GM10248 (cell line): ENCODE measurements at regions not wholly inside any gene's neighbourhood (a gene's known extent, or its start where the extent isn't known, plus 50 kb on each side); places are given as distances from the start of the nearest gene placed in this dataset.

Experiments
- CTCF ChIA-PET: fragments of 300-600 bp; sonication (Branson Sonifier 250); formaldehyde crosslinking; extraction: SDS; loops from one replicate; lab custom pipeline; 2021; ENCODE audit warnings: antibody characterized with exemption; lab: Yijun Ruan, JAX
- POLR2A ChIA-PET: fragments of 350-650 bp; sonication (Branson Sonifier 250); formaldehyde crosslinking; extraction: SDS; loops from one replicate; lab custom pipeline; 2020; ENCODE audit warnings: antibody characterized with exemption; lab: Yijun Ruan, JAX
- DNase-seq: peaks from one replicate; pipeline ENCODE4 v3.0.0; 2012; ENCODE audit errors: extremely low spot score
- CTCF ChIP-seq: IDR thresholded peaks from 2 replicates; pipeline ENCODE4 v1.5.1; 2012; ENCODE audit warnings: mild to moderate bottlenecking, low read depth; ENCODE audit errors: extremely low read depth, missing control alignments, control extremely low read depth

DNA sequence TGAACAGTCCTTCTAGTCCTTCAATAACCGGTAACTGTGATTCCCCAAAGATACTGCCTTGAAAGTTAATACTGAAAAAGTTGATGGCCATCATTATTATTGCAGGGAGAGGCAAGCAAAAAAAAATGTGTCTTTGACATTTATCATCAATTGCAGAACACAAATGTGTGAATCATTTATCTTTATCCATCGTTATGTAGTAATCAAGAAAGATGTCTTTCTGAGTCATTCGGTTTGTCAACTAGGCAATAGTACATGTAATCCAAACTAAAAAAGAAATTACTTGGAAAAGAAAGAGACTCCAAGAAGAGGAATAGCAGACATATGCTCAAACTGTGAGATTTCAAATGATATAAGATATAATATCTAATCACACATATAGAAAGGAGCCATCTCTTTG is 473.0 kb downstream of the CETN3 start:
- ChIA-PET CTCF (no interaction called here), POLR2A (no interaction called here)
- no peak for DNase-seq
- no peak for TF ChIP-seq CTCF

- CTCF ChIA-PET: no interaction called here
- POLR2A ChIA-PET: no interaction called here
- no peak for DNase-seq
- no peak for TF ChIP-seq CTCF
These were observed 475.5 kb downstream of the CETN3 start for GRCh38 chr5:89934069-89934468.

DNA sequence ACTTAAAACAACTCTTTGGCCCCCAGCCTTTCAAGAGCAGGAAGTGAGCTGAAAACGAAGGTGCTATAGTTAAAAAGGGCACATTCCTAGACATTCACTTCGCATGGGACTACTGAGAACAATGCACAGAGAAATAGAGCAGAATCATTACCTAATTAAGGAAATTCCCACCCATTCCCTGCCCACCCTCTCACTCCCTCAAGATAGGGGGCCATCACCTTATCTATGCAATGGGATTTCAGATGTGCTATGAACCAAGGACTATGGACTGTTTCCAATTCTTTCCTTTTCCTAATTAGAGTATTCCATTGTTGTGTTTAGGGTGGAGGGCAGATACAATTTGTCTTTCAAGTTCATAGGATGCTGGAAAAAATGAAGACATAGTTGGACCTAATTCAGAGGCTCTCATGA is 476.8 kb downstream of the CETN3 start:
- no peak for TF ChIP-seq CTCF
- ChIA-PET POLR2A (no interaction called here), CTCF (interaction anchor here (1.0 kb wide), 1 partner anchor 37 kb away, joined by 3 read pairs; no protein-coding TSS in a partner anchor)
- no peak for DNase-seq

DNA sequence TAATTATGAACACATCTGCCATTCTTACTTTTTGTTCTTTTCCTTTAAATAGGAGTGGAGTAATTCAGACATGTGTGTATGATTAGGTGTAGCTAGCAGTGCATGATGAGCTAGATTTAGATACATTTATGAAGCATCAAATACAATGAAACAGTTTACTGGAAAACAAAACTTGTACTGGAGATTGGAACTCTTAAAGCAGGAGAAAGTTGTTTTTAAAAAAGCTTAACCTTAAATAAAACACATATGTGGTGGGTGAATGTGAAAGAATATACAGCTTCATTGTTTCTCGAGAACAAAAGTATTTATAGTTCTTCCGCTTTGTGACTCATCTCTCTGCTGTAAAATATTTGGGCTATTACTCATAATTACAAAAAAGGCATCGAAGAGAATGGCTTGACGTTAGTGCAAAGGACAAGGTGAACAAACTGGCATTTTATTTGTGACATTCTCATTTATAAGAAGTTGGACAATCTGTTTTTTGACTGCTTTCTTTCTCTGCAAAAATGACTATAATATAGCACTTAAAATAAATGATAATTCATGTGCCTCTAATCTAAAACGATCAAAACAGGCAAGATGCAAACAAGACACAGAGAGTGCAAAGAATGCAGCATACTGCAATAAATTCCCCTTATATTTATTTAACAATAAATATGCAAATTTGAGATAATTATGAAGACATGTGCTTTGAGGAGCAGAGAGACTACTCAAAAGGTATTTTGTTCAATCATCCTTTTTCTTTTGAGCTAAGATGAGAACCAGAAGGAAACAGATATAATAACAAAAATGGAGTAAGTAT is 478.8 kb downstream of the CETN3 start:
- TF ChIP-seq CTCF: no peak
- ChIA-PET POLR2A (no interaction called here), CTCF (interaction anchor here (0.6 to 2.5 kb wide), 3 partner anchors 16 to 335 kb away, joined by 3 to 10 read pairs (median 4); no protein-coding TSS in a partner anchor)
- DNase-seq: peak; percentile 4

DNA sequence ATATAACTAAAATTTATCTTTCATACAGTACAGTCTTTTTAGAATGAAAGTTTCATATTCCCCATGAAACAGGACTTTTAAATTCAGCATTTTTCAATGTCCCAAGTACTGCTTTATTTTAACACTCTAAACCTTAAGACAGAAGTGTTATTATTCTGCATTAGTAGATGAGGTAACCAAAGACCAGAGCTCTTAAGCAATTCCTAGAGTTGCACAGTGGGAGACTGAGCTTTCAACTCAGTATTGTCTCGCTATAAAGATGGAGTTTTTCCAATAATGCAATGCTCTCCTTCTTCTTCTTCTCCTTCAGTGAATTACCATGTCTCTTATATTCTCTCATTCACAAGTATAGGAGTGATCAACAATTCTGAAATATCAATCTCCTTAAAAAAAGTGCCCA is 479.7 kb downstream of the CETN3 start:
- no peak for DNase-seq
- CTCF ChIA-PET: interaction anchor here (1.4 to 2.5 kb wide), 2 partner anchors 17 to 336 kb away, joined by 4 to 10 read pairs; no protein-coding TSS in a partner anchor
- TF ChIP-seq CTCF: no peak
- POLR2A ChIA-PET: no interaction called here

DNA sequence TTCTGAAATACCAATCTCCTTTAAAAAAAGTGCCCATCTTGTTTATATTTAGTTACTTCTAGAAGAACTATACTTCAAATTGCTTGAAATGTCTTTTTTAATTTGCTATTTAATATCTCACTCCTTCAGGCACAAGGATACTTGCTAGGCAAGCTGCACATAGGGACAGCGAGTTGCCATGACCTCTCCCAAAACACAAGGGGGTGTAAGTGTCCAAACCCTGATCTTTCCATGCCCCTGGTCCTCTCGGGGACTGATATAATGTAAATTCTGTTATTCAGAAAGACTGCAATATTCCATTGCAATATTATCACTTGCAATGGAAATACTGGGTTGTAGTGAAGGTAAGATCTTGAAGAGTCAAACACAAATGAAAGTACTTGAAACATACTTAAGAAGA is 480.4 kb downstream of the CETN3 start:
- DNase-seq: no peak
- no peak for TF ChIP-seq CTCF
- ChIA-PET POLR2A (no interaction called here), CTCF (interaction anchor here (1.4 to 2.5 kb wide), 2 partner anchors 10 to 18 kb away, joined by 3 to 10 read pairs; no protein-coding TSS in a partner anchor)
